DOHH2 (cell line): ENCODE measurements at regions not wholly inside any gene's neighbourhood (a gene's known extent, or its start where the extent isn't known, plus 50 kb on each side); places are given as distances from the start of the nearest gene placed in this dataset.

Experiments
- EZH2phosphoT487 ChIP-seq: fragments of 200-600 bp; sonication (generic); IDR thresholded peaks from 2 replicates; pipeline ENCODE4 v1.6.1; 2017; ENCODE audit warnings: borderline replicate concordance, mild to moderate bottlenecking, antibody characterized with exemption, low read length, moderate library complexity, mixed read lengths
- TF ChIP-seq, protein P1 (sequence below): fragments of 200-600 bp; sonication (generic); IDR thresholded peaks from one replicate; pipeline ENCODE4 v1.5.1; 2014; ENCODE audit warnings: antibody characterized with exemption, mild to moderate bottlenecking, low read depth, low read length; ENCODE audit not compliant: poor library complexity, severe bottlenecking

DNA sequence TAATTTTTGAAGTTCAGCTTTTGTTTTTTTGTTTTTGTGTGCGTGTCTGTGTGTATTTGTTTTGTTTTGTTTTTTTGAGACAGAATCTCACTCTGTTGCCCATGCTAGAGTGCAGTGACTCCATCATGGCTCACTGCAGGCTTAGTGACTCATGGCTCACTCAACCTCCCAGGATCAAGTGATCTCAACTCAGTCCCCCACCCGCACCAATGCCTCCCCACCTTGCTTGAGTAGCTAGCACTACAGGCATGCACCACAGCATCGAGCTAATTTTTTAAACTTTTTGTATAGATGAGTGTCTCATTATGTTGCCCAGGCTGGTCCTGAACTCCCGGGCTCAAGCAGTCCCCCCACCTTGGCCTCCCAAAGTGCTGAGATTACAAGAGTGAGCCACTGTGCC, 981.4 kb downstream of the BCL11B start:
- TF ChIP-seq, protein P1, sequence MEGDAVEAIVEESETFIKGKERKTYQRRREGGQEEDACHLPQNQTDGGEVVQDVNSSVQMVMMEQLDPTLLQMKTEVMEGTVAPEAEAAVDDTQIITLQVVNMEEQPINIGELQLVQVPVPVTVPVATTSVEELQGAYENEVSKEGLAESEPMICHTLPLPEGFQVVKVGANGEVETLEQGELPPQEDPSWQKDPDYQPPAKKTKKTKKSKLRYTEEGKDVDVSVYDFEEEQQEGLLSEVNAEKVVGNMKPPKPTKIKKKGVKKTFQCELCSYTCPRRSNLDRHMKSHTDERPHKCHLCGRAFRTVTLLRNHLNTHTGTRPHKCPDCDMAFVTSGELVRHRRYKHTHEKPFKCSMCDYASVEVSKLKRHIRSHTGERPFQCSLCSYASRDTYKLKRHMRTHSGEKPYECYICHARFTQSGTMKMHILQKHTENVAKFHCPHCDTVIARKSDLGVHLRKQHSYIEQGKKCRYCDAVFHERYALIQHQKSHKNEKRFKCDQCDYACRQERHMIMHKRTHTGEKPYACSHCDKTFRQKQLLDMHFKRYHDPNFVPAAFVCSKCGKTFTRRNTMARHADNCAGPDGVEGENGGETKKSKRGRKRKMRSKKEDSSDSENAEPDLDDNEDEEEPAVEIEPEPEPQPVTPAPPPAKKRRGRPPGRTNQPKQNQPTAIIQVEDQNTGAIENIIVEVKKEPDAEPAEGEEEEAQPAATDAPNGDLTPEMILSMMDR = no peak
- TF ChIP-seq EZH2phosphoT487 = no peak
